ENCODE measurements at regions not wholly inside any gene's neighbourhood (a gene's known extent, or its start where the extent isn't known, plus 50 kb on each side); places are given as distances from the start of the nearest gene placed in this dataset.

DNA sequence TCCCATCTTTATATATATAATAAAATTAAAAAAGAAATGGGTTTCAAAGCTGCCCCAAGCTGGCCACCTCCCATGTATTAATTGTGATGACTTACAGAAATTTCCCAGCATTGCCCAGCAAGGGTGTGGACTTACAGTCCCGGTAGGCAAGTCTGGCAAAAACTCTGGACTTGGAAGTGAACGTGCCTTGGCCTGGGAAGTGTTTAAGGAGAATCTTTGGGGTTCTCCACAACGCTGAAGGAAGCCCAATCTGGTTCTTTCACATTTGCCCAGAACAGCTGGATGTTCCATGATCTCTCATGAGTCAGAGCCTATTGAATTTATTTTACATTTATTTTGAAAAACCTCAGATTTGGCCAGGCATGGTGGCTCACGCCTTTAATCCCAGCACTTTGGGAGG is 98.4 kb upstream of the SLC45A1 start:
- no peak overlapping the region for H3K27ac ChIP-seq
- no peaks in the 10 kb centered on the region for H3K36me3 ChIP-seq
- no peaks in the 10 kb centered on the region for H3K27me3 ChIP-seq
- no peak for ATAC-seq
- no peaks in the 10 kb centered on the region for H3K9me3 ChIP-seq
- no peak for TF ChIP-seq POLR2AphosphoS5 (IDR thresholded peaks at IDR 0.05)
- no peak for TF ChIP-seq EP300 (IDR thresholded peaks at IDR 0.05)
- 54 to 69% methylated on average over 4 of the region's 4 CpGs for WGBS, 2 donors (ENCODE audit: low coverage in 1 of 2)
- peaks cover 0 to 46% (median 26%) of the 10 kb centered on the region in 3 donors for H3K4me1 ChIP-seq
- no peak overlapping the region for H3K4me3 ChIP-seq

DNA sequence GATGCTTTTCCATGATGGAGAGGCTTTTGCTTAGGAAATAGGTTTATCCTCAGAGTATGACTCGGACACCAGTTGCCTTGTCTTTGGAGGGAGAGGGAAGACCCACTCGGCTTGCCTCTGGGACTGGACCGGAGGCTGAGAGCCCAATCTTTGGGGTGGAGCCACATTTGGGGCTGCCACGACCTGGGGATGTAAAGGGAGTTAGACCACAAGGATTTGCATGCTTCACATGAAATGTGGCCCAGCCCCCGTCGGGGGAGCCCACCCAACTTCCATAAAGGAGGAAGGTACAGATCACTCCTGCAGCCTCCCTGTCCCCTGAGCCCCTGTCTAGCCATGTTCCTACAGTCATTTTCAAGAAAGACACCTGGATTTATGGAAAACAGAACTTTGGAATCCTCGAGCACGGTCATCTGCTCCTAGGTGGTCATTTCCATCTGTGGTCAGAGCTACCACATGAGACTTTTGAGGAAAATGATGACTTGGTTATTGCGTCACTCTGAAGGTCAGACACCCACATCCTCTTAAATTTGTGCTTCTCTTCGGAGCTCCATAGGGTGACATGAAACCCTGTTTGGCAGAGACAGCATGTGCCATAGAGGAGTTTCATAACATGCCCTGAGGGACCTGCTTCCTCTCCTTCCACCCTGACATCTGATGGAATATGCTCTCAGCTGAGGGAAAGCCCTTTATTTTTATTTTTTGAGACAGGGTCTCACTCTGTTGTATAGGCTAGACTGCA is 99.4 kb upstream of the SLC45A1 start:
- Histone ChIP-seq H3K36me3 (no peaks in the 10 kb centered on the region), H3K27me3 (no peaks in the 10 kb centered on the region), H3K4me1 (peaks cover 0 to 48% (median 26%) of the 10 kb centered on the region in 3 donors), H3K4me3 (no peak overlapping the region), H3K9me3 (no peaks in the 10 kb centered on the region), H3K27ac (peak overlapping the region in 2 of 4 donors; percentile 81 to 87)
- 82 to 84% methylated on average over 3 to 5 of the region's 10 CpGs for WGBS, 2 donors (ENCODE audit: low coverage in 1 of 2)
- ATAC-seq: peak; percentile 52
- TF ChIP-seq POLR2AphosphoS5 (IDR thresholded peaks at IDR 0.05): peak; percentile 32
- TF ChIP-seq, protein P1, sequence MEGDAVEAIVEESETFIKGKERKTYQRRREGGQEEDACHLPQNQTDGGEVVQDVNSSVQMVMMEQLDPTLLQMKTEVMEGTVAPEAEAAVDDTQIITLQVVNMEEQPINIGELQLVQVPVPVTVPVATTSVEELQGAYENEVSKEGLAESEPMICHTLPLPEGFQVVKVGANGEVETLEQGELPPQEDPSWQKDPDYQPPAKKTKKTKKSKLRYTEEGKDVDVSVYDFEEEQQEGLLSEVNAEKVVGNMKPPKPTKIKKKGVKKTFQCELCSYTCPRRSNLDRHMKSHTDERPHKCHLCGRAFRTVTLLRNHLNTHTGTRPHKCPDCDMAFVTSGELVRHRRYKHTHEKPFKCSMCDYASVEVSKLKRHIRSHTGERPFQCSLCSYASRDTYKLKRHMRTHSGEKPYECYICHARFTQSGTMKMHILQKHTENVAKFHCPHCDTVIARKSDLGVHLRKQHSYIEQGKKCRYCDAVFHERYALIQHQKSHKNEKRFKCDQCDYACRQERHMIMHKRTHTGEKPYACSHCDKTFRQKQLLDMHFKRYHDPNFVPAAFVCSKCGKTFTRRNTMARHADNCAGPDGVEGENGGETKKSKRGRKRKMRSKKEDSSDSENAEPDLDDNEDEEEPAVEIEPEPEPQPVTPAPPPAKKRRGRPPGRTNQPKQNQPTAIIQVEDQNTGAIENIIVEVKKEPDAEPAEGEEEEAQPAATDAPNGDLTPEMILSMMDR (IDR thresholded peaks at IDR 0.05): no peak

DNA sequence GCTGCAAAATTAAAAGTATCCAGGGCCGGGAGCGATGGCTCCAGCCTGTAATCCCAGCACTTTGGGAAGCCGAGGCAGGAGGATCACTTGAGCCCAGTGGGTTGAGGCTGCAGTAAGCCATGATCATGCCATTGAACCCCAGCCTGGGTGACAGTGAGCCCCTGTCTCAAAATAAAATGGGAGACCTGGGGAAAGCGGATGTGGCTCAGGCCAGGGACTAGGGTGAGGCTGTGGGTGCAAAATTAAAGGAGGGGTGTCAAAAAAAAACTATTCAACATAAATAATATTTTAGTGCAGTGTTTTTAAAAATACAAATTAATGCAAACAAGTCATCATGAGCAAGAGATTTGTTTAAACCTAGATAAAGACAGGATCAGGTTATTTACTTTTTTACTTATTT is 100.1 kb upstream of the SLC45A1 start:
- Histone ChIP-seq H3K36me3 (no peaks in the 10 kb centered on the region), H3K27ac (peak overlapping the region in 3 of 4 donors; percentile 81 to 87 (median 87)), H3K4me3 (peak overlapping the region in 1 of 2 donors; percentile 59), H3K9me3 (no peaks in the 10 kb centered on the region), H3K27me3 (no peaks in the 10 kb centered on the region), H3K4me1 (peaks cover 0 to 48% (median 26%) of the 10 kb centered on the region in 3 donors)
- ATAC-seq: no peak
- TF ChIP-seq, protein P1 (IDR thresholded peaks at IDR 0.05): no peak
- no peak for TF ChIP-seq POLR2AphosphoS5 (IDR thresholded peaks at IDR 0.05)
- TF ChIP-seq EP300 (IDR thresholded peaks at IDR 0.05): no peak
- no peak for TF ChIP-seq POLR2A (IDR thresholded peaks at IDR 0.05)
- 86% methylated on average over 1 of the region's 4 CpGs; no CpG with 5 or more reads in 1 of the 2 donors for WGBS, 2 donors (ENCODE audit: low coverage in 1 of 2)

DNA sequence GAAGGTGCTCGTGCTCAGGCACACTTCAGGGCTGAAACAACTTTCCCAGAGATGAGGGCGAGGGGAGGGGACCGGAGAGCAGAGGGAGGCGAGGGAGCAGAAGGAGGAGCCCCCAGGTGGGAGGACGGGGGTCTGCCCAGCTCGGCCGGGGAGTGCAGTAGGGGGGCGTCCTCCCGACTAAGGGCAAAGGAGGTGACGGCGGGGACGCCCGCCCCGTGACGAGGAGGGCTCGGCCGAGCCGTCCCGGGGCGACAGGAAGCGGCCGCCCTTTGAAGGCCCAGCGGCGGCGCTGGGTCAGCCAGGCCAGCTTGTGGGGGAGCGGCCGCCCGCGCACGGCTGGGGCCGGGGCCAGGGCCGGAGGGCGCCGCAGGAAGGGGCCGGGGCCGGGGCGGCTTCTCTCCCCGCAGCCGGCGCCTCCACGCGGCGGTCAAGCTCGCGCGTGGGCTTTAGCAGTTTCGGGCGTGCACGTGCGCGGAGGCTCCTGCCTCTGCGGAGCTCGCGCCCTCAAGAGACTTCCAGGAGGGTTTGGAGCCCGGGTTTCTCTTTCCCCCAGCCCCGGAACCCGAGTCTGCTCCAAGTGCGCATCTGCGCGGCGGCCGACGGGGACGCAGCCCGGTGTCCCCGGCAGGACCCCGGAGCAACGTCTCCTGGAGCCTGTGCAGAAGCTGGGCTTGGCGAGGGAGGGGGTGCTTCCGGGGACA is 100.8 kb upstream of the SLC45A1 start:
- H3K4me3 ChIP-seq: peak overlapping the region; percentile 4 to 59
- WGBS, 2 donors (ENCODE audit: low coverage in 1 of 2): 40% methylated on average over 5 of the region's 70 CpGs; no CpG with 5 or more reads in 1 of the 2 donors
- H3K9me3 ChIP-seq: no peaks in the 10 kb centered on the region
- peak overlapping the region; percentile 48 to 87 (median 84) for H3K27ac ChIP-seq
- H3K36me3 ChIP-seq: no peaks in the 10 kb centered on the region
- H3K27me3 ChIP-seq: no peaks in the 10 kb centered on the region
- ATAC-seq: peak; percentile 52
- H3K4me1 ChIP-seq: peaks cover 0 to 48% (median 26%) of the 10 kb centered on the region in 3 donors
- TF ChIP-seq POLR2AphosphoS5 (IDR thresholded peaks at IDR 0.05) (no peak), POLR2A (IDR thresholded peaks at IDR 0.05) (no peak), EP300 (IDR thresholded peaks at IDR 0.05) (no peak)
- TF ChIP-seq, protein P1 (IDR thresholded peaks at IDR 0.05): peak in 2 of 4 experiments; percentile 15 to 26

DNA sequence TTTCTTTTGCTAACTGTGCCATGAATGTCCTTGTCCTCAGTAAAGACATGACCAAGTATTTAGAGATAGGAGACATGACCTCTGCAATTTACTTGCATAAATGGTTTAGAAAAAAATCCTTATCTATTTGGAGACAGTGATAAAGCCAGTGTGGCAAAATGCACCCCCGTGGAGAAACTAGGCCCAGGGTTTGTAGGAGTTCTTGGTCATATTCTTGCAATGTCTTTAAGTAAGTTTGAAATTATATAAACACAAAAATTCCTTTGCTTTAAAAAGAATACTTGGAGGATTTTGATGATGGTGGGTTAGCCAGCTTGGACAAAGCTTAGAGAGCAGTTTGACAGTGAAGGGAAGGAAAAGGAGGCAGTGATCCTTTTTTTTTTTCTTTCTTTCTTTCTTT is 101.9 kb upstream of the SLC45A1 start:
- TF ChIP-seq POLR2A (IDR thresholded peaks at IDR 0.05) (no peak), EP300 (IDR thresholded peaks at IDR 0.05) (no peak), POLR2AphosphoS5 (IDR thresholded peaks at IDR 0.05) (no peak)
- TF ChIP-seq, protein P1 (IDR thresholded peaks at IDR 0.05): no peak
- Histone ChIP-seq H3K27ac (peak overlapping the region in 3 of 4 donors; percentile 71 to 87 (median 81)), H3K4me1 (peaks cover 0 to 48% (median 26%) of the 10 kb centered on the region in 3 donors), H3K4me3 (no peak overlapping the region), H3K9me3 (no peaks in the 10 kb centered on the region), H3K36me3 (no peaks in the 10 kb centered on the region), H3K27me3 (no peaks in the 10 kb centered on the region)
- whole genome bisulfite sequencing, 2 donors (ENCODE audit: low coverage in 1 of 2): 13 to 27% methylated on average over 1 of the region's 1 CpG
- no peak for ATAC-seq
